HCT116 (cell line): ENCODE measurements at regions not wholly inside any gene's neighbourhood (a gene's known extent, or its start where the extent isn't known, plus 50 kb on each side); places are given as distances from the start of the nearest gene placed in this dataset.

Experiments
- ATAC-seq: fragments of 200-7000 bp; cut with Tn5 transposase; 2 replicates; pipeline ENCODE4 v1.9.1; 2020; ENCODE audit warnings: mild to moderate bottlenecking, moderate library complexity
- BruUV-seq: library from RNA; stranded (reverse); fragments of 400-500 nt; replicated peaks from 2 replicates; lab custom pipeline; 2021; lab: Mats Ljungman, UMichigan
- CTCF ChIA-PET: fragments of 300-600 bp; sonication (Branson Sonifier 250); formaldehyde crosslinking; loops from one replicate; lab custom pipeline; 2021; ENCODE audit warnings: antibody characterized with exemption; lab: Charles Lee
- POLR2A ChIA-PET: fragments of 300-600, 350-600 bp; sonication (Branson Sonifier 250); formaldehyde crosslinking; loops from one replicate; lab custom pipeline; 2021; ENCODE audit warnings: antibody characterized with exemption; lab: Charles Lee
- RAD21 ChIA-PET, 2 experiments: fragments of 300-600 bp; sonication (Branson Sonifier 250); formaldehyde crosslinking; loops; one replicate each; lab custom pipeline; 2023; ENCODE audit warnings: low total read pairs in 2 of 2; ENCODE audit not compliant: uncharacterized antibody in 2 of 2, unreplicated experiment in 2 of 2, low non-redundant PET in 1 of 2; lab: Charles Lee
- DNase-seq: peaks from one replicate; pipeline ENCODE4 v3.0.0-alpha.2; 2010; ENCODE audit warnings: low read depth, low spot score
- H2AFZ ChIP-seq: fragments of 200-600 bp; shearing (Covaris generic), sonication (generic); 2 replicates; pipeline ENCODE4 v1.6.1; 2017; ENCODE audit warnings: low read depth, mixed run types, mixed read lengths, antibody characterized with exemption, low read length; ENCODE audit not compliant: poor library complexity, severe bottlenecking
- H3K27ac ChIP-seq: 2 replicates; pipeline ENCODE4 v1.5.1; 2012; ENCODE audit warnings: low read depth, low read length
- H3K27me3 ChIP-seq: fragments of 200-600 bp; sonication (generic); 2 replicates; pipeline ENCODE4 v1.6.1; 2016; ENCODE audit warnings: mixed run types, low read length, mixed read lengths; ENCODE audit not compliant: insufficient read depth
- H3K36me3 ChIP-seq, 2 experiments: fragments of 200-500 bp in 1 of 2; fragments of 200-600 bp in 1 of 2; sonication (Bioruptor generic) in 1 of 2; sonication (generic) in 1 of 2; 2 replicates each; pipeline versions ENCODE4 v1.5.1 to v1.6.1; 2014 to 2016; ENCODE audit warnings: low read length in 2 of 2, inconsistent platforms in 1 of 2, mixed read lengths in 1 of 2, mixed run types in 1 of 2; ENCODE audit not compliant: insufficient read depth in 2 of 2, control insufficient read depth in 1 of 2
- H3K4me1 ChIP-seq, 2 experiments: fragments of 200-600 bp in 1 of 2; sonication (generic) in 1 of 2; 2 replicates each; pipeline versions ENCODE4 v1.5.1 to v1.6.1; 2012 to 2017; ENCODE audit warnings: low read length in 2 of 2, inconsistent platforms in 1 of 2, mild to moderate bottlenecking in 1 of 2, mixed read lengths in 1 of 2, mixed run types in 1 of 2, moderate library complexity in 1 of 2; ENCODE audit not compliant: insufficient read depth in 2 of 2, control insufficient read depth in 1 of 2
- H3K4me2 ChIP-seq: fragments of 200-600 bp; sonication (generic); 2 replicates; pipeline ENCODE4 v1.6.1; 2017; ENCODE audit warnings: mixed run types, low read length, mixed read lengths
- H3K4me3 ChIP-seq, 2 experiments: fragments of 200-600 bp in 1 of 2; sonication (generic) in 1 of 2; replicated peaks in 1 of 2; 2 replicates each; pipeline ENCODE4 v1.5.1; 2011 to 2016; ENCODE audit warnings: low read length in 2 of 2, control low read depth in 1 of 2, low read depth in 1 of 2, mild to moderate bottlenecking in 1 of 2, mixed read lengths in 1 of 2, mixed run types in 1 of 2
- H3K79me2 ChIP-seq: fragments of 200-600 bp; sonication (generic); 2 replicates; pipeline ENCODE4 v1.6.1; 2017; ENCODE audit warnings: mild to moderate bottlenecking, mixed run types, low read length, moderate library complexity, mixed read lengths; ENCODE audit not compliant: insufficient read depth
- H3K9ac ChIP-seq: fragments of 200-600 bp; sonication (generic); 2 replicates; pipeline ENCODE4 v1.6.1; 2016; ENCODE audit warnings: low read length, mixed read lengths
- H3K9me2 ChIP-seq: fragments of 200-600 bp; sonication (generic), shearing (Covaris generic); 2 replicates; pipeline ENCODE4 v1.6.1; 2017; ENCODE audit warnings: mixed run types, mild to moderate bottlenecking, moderate library complexity; ENCODE audit not compliant: insufficient read depth
- H3K9me3 ChIP-seq, 2 experiments: fragments of 200-500 bp in 1 of 2; fragments of 200-600 bp in 1 of 2; sonication (Bioruptor generic) in 1 of 2; sonication (generic) in 1 of 2; 2 replicates each; pipeline ENCODE4 v1.6.1; 2014 to 2017; ENCODE audit warnings: low read length in 2 of 2, mixed read lengths in 2 of 2, inconsistent platforms in 1 of 2, low read depth in 1 of 2, mild to moderate bottlenecking in 1 of 2, mixed run types in 1 of 2, moderate library complexity in 1 of 2; ENCODE audit not compliant: control insufficient read depth in 1 of 2, insufficient read depth in 1 of 2
- H4K20me1 ChIP-seq: fragments of 200-600 bp; sonication (generic), shearing (Covaris generic); 2 replicates; pipeline ENCODE4 v1.6.1; 2017; ENCODE audit warnings: mixed run types, mild to moderate bottlenecking, moderate library complexity; ENCODE audit not compliant: insufficient read depth
- ELF1 ChIP-seq: IDR thresholded peaks from 2 replicates; pipeline ENCODE4 v1.6.1; 2012; ENCODE audit warnings: low read depth, borderline replicate concordance
- EZH2 ChIP-seq: fragments of 200-600 bp; sonication (generic); IDR thresholded peaks from 2 replicates; pipeline ENCODE4 v1.6.1; 2017; ENCODE audit warnings: antibody characterized with exemption, mixed run types
- EZH2phosphoT487 ChIP-seq: fragments of 200-600 bp; IDR thresholded peaks from 2 replicates; pipeline ENCODE4 v1.6.1; 2018; ENCODE audit warnings: antibody characterized with exemption, borderline replicate concordance
- FOSL1 ChIP-seq: IDR thresholded peaks from 2 replicates; pipeline ENCODE4 v1.6.1; 2012; ENCODE audit warnings: low read depth
- POLR2A ChIP-seq: IDR thresholded peaks from 2 replicates; pipeline ENCODE4 v1.7.0; 2011; ENCODE audit warnings: borderline replicate concordance; ENCODE audit not compliant: insufficient read depth, insufficient read length; ENCODE audit errors: extremely low read depth
- POLR2AphosphoS5 ChIP-seq: IDR thresholded peaks from 2 replicates; pipeline ENCODE4 v1.6.1; 2011; ENCODE audit warnings: mild to moderate bottlenecking, low read depth, low read length, moderate library complexity
- RAD21 ChIP-seq: IDR thresholded peaks from 2 replicates; pipeline ENCODE4 v1.6.1; 2012; ENCODE audit warnings: low read depth, mild to moderate bottlenecking
- SP1 ChIP-seq: IDR thresholded peaks from 2 replicates; pipeline ENCODE4 v1.6.1; 2012; ENCODE audit warnings: low read depth
- SRF ChIP-seq: IDR thresholded peaks from 2 replicates; pipeline ENCODE4 v1.6.1; 2012; ENCODE audit warnings: low read depth
- ZNF274 ChIP-seq: fragments of 200-500 bp; sonication (Bioruptor generic); IDR thresholded peaks from 2 replicates; pipeline ENCODE4 v1.6.1; 2014; ENCODE audit warnings: mild to moderate bottlenecking, low read depth, low read length, inconsistent platforms
- intact Hi-C: fragments of 100-400 bp; cut with micrococcal nuclease; formaldehyde crosslinking; loops from 2 replicates; pipeline ENCODE4 v1.10.0; 2022
- TF ChIP-seq, protein P1 (sequence below): IDR thresholded peaks from 2 replicates; pipeline ENCODE4 v1.6.1; 2012
- TF ChIP-seq, protein P2 (sequence below): IDR thresholded peaks from 2 replicates; pipeline ENCODE4 v1.6.1; 2012
- TF ChIP-seq, protein P3 (sequence below), 3 experiments: fragments of 200-600 bp in 1 of 3; sonication (generic) in 1 of 3; IDR thresholded peaks in 2 of 3; conservative IDR thresholded peaks in 1 of 3; 2 replicates each; pipeline ENCODE4 v1.5.1; 2012 to 2017; ENCODE audit warnings: low read depth in 2 of 3, low read length in 2 of 3, antibody characterized with exemption in 1 of 3, borderline replicate concordance in 1 of 3, control low read depth in 1 of 3, mild to moderate bottlenecking in 1 of 3, mixed read lengths in 1 of 3, mixed run types in 1 of 3, moderate library complexity in 1 of 3; ENCODE audit not compliant: insufficient read depth in 1 of 3
- TF ChIP-seq, protein P4 (sequence below): IDR thresholded peaks from 2 replicates; pipeline ENCODE4 v1.6.1; 2012; ENCODE audit warnings: low read depth
- TF ChIP-seq, protein P5 (sequence below): IDR thresholded peaks from 2 replicates; pipeline ENCODE4 v1.6.1; 2011; ENCODE audit warnings: mild to moderate bottlenecking, low read length, moderate library complexity; ENCODE audit not compliant: insufficient replicate concordance; ENCODE audit errors: extremely low read depth

DNA sequence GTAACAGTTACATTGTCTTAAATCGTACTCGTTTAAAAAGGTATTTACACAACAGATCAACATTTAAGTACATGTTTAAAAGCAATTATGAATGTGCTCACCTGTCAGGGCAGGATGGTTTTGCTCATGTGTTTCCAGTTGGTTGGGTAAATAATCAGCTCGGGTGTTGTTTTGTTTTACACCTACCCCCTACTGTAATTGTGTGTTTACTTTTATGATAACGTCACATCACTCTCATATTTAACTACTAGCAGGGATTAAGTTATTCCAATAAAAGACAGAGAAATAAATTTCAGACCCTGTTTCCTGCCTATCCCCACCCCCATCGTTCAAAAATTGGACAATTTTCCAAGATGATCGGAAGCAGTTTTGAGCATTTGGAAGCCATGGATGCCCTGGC is 390.2 kb downstream of the SEC14L1 start:
- H3K9me3 ChIP-seq = no peaks in the 10 kb centered on the region
- CTCF ChIA-PET = no interaction called here
- TF ChIP-seq, protein P1, sequence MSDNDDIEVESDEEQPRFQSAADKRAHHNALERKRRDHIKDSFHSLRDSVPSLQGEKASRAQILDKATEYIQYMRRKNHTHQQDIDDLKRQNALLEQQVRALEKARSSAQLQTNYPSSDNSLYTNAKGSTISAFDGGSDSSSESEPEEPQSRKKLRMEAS = no peak
- TF ChIP-seq, protein P2, sequence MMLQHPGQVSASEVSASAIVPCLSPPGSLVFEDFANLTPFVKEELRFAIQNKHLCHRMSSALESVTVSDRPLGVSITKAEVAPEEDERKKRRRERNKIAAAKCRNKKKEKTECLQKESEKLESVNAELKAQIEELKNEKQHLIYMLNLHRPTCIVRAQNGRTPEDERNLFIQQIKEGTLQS = no peak
- TF ChIP-seq, protein P3, sequence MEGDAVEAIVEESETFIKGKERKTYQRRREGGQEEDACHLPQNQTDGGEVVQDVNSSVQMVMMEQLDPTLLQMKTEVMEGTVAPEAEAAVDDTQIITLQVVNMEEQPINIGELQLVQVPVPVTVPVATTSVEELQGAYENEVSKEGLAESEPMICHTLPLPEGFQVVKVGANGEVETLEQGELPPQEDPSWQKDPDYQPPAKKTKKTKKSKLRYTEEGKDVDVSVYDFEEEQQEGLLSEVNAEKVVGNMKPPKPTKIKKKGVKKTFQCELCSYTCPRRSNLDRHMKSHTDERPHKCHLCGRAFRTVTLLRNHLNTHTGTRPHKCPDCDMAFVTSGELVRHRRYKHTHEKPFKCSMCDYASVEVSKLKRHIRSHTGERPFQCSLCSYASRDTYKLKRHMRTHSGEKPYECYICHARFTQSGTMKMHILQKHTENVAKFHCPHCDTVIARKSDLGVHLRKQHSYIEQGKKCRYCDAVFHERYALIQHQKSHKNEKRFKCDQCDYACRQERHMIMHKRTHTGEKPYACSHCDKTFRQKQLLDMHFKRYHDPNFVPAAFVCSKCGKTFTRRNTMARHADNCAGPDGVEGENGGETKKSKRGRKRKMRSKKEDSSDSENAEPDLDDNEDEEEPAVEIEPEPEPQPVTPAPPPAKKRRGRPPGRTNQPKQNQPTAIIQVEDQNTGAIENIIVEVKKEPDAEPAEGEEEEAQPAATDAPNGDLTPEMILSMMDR (IDR thresholded peaks at IDR 0.05 in 2 of 3, conservative IDR thresholded peaks at IDR 0.05 in 1 of 3; ENCODE audit: borderline replicate concordance in 1 of 3, insufficient read depth in 1 of 3, low read depth in 2 of 3, low read length in 2 of 3) = no peak
- TF ChIP-seq ELF1 (no peak), FOSL1 (no peak), SP1 (no peak), POLR2AphosphoS5 (no peak), POLR2A (no peak), EZH2phosphoT487 (no peak), ZNF274 (no peak), SRF (no peak), EZH2 (no peak), RAD21 (no peak)
- TF ChIP-seq, protein P4, sequence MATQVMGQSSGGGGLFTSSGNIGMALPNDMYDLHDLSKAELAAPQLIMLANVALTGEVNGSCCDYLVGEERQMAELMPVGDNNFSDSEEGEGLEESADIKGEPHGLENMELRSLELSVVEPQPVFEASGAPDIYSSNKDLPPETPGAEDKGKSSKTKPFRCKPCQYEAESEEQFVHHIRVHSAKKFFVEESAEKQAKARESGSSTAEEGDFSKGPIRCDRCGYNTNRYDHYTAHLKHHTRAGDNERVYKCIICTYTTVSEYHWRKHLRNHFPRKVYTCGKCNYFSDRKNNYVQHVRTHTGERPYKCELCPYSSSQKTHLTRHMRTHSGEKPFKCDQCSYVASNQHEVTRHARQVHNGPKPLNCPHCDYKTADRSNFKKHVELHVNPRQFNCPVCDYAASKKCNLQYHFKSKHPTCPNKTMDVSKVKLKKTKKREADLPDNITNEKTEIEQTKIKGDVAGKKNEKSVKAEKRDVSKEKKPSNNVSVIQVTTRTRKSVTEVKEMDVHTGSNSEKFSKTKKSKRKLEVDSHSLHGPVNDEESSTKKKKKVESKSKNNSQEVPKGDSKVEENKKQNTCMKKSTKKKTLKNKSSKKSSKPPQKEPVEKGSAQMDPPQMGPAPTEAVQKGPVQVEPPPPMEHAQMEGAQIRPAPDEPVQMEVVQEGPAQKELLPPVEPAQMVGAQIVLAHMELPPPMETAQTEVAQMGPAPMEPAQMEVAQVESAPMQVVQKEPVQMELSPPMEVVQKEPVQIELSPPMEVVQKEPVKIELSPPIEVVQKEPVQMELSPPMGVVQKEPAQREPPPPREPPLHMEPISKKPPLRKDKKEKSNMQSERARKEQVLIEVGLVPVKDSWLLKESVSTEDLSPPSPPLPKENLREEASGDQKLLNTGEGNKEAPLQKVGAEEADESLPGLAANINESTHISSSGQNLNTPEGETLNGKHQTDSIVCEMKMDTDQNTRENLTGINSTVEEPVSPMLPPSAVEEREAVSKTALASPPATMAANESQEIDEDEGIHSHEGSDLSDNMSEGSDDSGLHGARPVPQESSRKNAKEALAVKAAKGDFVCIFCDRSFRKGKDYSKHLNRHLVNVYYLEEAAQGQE = no peak
- TF ChIP-seq, protein P5, sequence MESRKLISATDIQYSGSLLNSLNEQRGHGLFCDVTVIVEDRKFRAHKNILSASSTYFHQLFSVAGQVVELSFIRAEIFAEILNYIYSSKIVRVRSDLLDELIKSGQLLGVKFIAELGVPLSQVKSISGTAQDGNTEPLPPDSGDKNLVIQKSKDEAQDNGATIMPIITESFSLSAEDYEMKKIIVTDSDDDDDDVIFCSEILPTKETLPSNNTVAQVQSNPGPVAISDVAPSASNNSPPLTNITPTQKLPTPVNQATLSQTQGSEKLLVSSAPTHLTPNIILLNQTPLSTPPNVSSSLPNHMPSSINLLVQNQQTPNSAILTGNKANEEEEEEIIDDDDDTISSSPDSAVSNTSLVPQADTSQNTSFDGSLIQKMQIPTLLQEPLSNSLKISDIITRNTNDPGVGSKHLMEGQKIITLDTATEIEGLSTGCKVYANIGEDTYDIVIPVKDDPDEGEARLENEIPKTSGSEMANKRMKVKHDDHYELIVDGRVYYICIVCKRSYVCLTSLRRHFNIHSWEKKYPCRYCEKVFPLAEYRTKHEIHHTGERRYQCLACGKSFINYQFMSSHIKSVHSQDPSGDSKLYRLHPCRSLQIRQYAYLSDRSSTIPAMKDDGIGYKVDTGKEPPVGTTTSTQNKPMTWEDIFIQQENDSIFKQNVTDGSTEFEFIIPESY = no peak
- H3K27me3 ChIP-seq = 0 out of 2 replicates have a peak, but pooled peaks cover 3% of the 10 kb centered on the region
- H3K4me3 ChIP-seq = no peak overlapping the region
- H3K9me2 ChIP-seq = no peaks in the 10 kb centered on the region
- DNase-seq (no peak), ATAC-seq (no peak)
- no TSS peak for BruUV-seq
- no peak overlapping the region for H3K9ac ChIP-seq
- POLR2A ChIA-PET = no interaction called here
- no peaks in the 10 kb centered on the region for H3K4me1 ChIP-seq
- no peaks in the 10 kb centered on the region for H3K79me2 ChIP-seq
- no peak overlapping the region for H3K4me2 ChIP-seq
- H4K20me1 ChIP-seq = no peaks in the 10 kb centered on the region
- RAD21 ChIA-PET = no interaction called here
- no peak overlapping the region for H3K27ac ChIP-seq
- H2AFZ ChIP-seq = no peak overlapping the region
- intact Hi-C loops = no loop called here
- no peaks in the 10 kb centered on the region for H3K36me3 ChIP-seq
